ENCODE measurements at regions not wholly inside any gene's neighbourhood (a gene's known extent, or its start where the extent isn't known, plus 50 kb on each side); places are given as distances from the start of the nearest gene placed in this dataset.

- no peak for TF ChIP-seq PRDM15 (CRISPR knock-in tag; IDR thresholded peaks at IDR 0.05)
- TF ChIP-seq BMI1 (IDR thresholded peaks at IDR 0.05; ENCODE audit: borderline replicate concordance) = no peak
- no peak for TF ChIP-seq HSF1 (IDR thresholded peaks at IDR 0.05; ENCODE audit: low read depth, low read length)
- TF ChIP-seq JUNB (IDR thresholded peaks at IDR 0.05) = no peak
These were observed 110.6 kb downstream of the METRNL start (continued) for GRCh38 chr17:83190004-83190385.

GRCh38 chr17:83190601-83191387 is 111.4 kb downstream of the METRNL start:
- ChIA-PET SMC1A (ENCODE audit: uncharacterized antibody, unreplicated experiment) (no interaction called here), RAD21 (ENCODE audit: unreplicated experiment) (no interaction called here), CTCF (no interaction called here), POLR2A (no interaction called here)
- in situ Hi-C loops (cut with MboI) = no loop called here
- H3K27ac ChIP-seq (ENCODE audit: control insufficient read depth, insufficient read depth) = no peak overlapping the region
- DNase-seq (ENCODE audit: low read depth, low spot score) (no peak), ATAC-seq (no peak), FAIRE-seq (no peak)
- no peak overlapping the region for H3K4me2 ChIP-seq (ENCODE audit: control insufficient read depth, insufficient read depth)
- no peaks in the 10 kb centered on the region; a peak in 1 of 4 replicates for H3K27me3 ChIP-seq (replicated peaks in 1 of 2; ENCODE audit: control insufficient read depth in 2 of 2, insufficient read depth in 2 of 2, low read length in 1 of 2)
- WGBS (ENCODE audit: insufficient coverage, insufficient replicate concordance, low lambda C conversion rate, missing lambda C conversion rate) = 42% methylated on average over 19 of the region's 21 CpGs
- no peak overlapping the region for H3K4me3 ChIP-seq
- intact Hi-C loops (cut with micrococcal nuclease; ENCODE audit: unreplicated experiment) = no loop called here
- no peaks in the 10 kb centered on the region for H3K36me3 ChIP-seq (ENCODE audit: control insufficient read depth in 2 of 2, insufficient read depth in 2 of 2, low read length in 1 of 2)
- H3K79me2 ChIP-seq (ENCODE audit: control insufficient read depth, insufficient read depth, low read length) = no peaks in the 10 kb centered on the region
- TF ChIP-seq MTA3 (IDR thresholded peaks at IDR 0.05; ENCODE audit: borderline replicate concordance, low read length) = no peak
- no peak for TF ChIP-seq MAX (IDR thresholded peaks at IDR 0.05; ENCODE audit: low read depth, low read length)
- H3K9ac ChIP-seq (ENCODE audit: control insufficient read depth, insufficient read depth, low read length) = no peak overlapping the region
- no peak overlapping the region for H2AFZ ChIP-seq (ENCODE audit: control insufficient read depth, low read depth, low read length)
- no TSS peak for BruUV-seq (replicated peaks)
- no peaks in the 10 kb centered on the region; the same call in 1 of the 2 replicates for H3K4me1 ChIP-seq (ENCODE audit: control insufficient read depth, insufficient read depth, low read length)
- peaks cover 2% of the 10 kb centered on the region; the same call in 1 of the 2 replicates for H4K20me1 ChIP-seq (ENCODE audit: control insufficient read depth, insufficient read depth)
- peaks cover 3% of the 10 kb centered on the region; the same call in 2 of the 3 replicates for H3K9me3 ChIP-seq (replicated peaks; ENCODE audit: control insufficient read depth, insufficient read depth, low read length)

All from GM12878 (cell line).